ENCODE measurements at regions not wholly inside any gene's neighbourhood (a gene's known extent, or its start where the extent isn't known, plus 50 kb on each side); places are given as distances from the start of the nearest gene placed in this dataset.
"Not testable (repeated sequence)": the region's sequence is repeated elsewhere in the genome, so short reads cannot be mapped to it uniquely, and the experiment has no call there.

GRCh38 chr14:29414931-29415330 lies 512.7 kb downstream of the PRKD1 start:
- H2BK20ac ChIP-seq (ENCODE audit: low read depth, low read length); H4K5ac ChIP-seq (ENCODE audit: low read depth, low read length); H3K56ac ChIP-seq (ENCODE audit: extremely low read depth, insufficient read depth, low read length); H3K4me2 ChIP-seq (ENCODE audit: low read depth, low read length); H3K4me1 ChIP-seq (ENCODE audit: control insufficient read depth, insufficient read depth, low read length); H2BK15ac ChIP-seq (ENCODE audit: low read depth, low read length); H3K27ac ChIP-seq (ENCODE audit: insufficient read depth, low read length); H3K4ac ChIP-seq (ENCODE audit: low read depth, low read length); H4K20me1 ChIP-seq (ENCODE audit: insufficient read depth, low read length); H2AK9ac ChIP-seq (replicated peaks; ENCODE audit: low read depth, low read length, poor library complexity); BruUV-seq (replicated peaks); H3K23ac ChIP-seq (ENCODE audit: low read depth, low read length); H3K27me3 ChIP-seq (ENCODE audit: control insufficient read depth, insufficient read depth, low read length); ATAC-seq (ENCODE audit: low read depth); H4K91ac ChIP-seq (ENCODE audit: insufficient read depth, low read depth, low read length); H2AFZ ChIP-seq (replicated peaks; ENCODE audit: low read length, poor library complexity); dilution Hi-C loops (cut with HindIII; ENCODE audit: low sequenced_read_pairs, unreplicated experiment); CTCF ChIA-PET; intact Hi-C loops (cut with micrococcal nuclease); H3K18ac ChIP-seq (ENCODE audit: low read depth, low read length); H3K36me3 ChIP-seq (ENCODE audit: control insufficient read depth, insufficient read depth, low read length); POLR2A ChIA-PET (ENCODE audit: unreplicated experiment); H2AK5ac ChIP-seq (ENCODE audit: low read depth, low read length); H3K79me1 ChIP-seq (ENCODE audit: low read depth in 1 of 2, low read length in 2 of 2); H3K9me3 ChIP-seq (ENCODE audit: control insufficient read depth, insufficient read depth, low read length); H3K14ac ChIP-seq (replicated peaks; ENCODE audit: low read depth, low read length); H2BK120ac ChIP-seq (ENCODE audit: low read depth, low read length); H3K9me1 ChIP-seq (ENCODE audit: insufficient read depth, low read length); DNase-seq; in situ Hi-C loops (cut with MboI; ENCODE audit: low sequenced_read_pairs); H3K4me3 ChIP-seq (ENCODE audit: insufficient read depth, low read depth, low read length); H3K9ac ChIP-seq (ENCODE audit: low read depth, low read length); H4K8ac ChIP-seq (ENCODE audit: low read depth in 2 of 2, low read length in 2 of 2); H2BK5ac ChIP-seq (ENCODE audit: low read depth, low read length, poor library complexity, severe bottlenecking): not testable (repeated sequence)
- WGBS, 2 experiments (ENCODE audit: extremely low coverage in 2 of 2, insufficient read length in 1 of 2) = no CpG with 5 or more reads among the region's 5 CpGs

Data from IMR-90 (cell line).